SKM-1 treated with dmso at 0.1 percent for 144 hours (cell line): ENCODE measurements at regions not wholly inside any gene's neighbourhood (a gene's known extent, or its start where the extent isn't known, plus 50 kb on each side); places are given as distances from the start of the nearest gene placed in this dataset.

ENCODE experiments used
- DNase-seq: peaks from one replicate; lab custom pipeline; 2025; ENCODE audit not compliant: unreplicated experiment; lab: John Stamatoyannopoulos, UW

GRCh38 chr10:4733150-4733842, 92.7 kb upstream of the AKR1E2 start:
- no peak for DNase-seq

DNA sequence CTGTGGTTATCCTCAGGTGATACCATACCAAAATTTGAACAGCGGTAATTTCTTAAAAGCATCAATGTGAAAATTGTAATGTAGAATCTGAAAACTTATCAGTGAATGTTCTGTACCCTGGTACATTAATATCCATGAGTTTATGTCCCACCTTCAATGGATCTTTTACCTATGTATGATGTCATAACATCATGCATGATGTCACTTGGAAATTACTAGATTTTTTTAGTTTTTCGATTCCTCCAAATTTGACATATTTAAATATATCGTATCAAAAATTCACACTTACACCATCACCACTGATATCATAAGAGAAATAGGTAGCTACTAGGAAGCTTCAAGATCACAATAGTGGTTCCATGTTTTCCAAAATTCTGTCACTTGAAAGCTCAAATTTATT, 95.0 kb upstream of the AKR1E2 start:
- DNase-seq: no peak

- no peak for DNase-seq
Measured at GRCh38 chr10:4725917-4726606, 99.9 kb upstream of the AKR1E2 start.

GRCh38 chr10:4723860-4724259, 102.1 kb upstream of the AKR1E2 start:
- DNase-seq: no peak

DNA sequence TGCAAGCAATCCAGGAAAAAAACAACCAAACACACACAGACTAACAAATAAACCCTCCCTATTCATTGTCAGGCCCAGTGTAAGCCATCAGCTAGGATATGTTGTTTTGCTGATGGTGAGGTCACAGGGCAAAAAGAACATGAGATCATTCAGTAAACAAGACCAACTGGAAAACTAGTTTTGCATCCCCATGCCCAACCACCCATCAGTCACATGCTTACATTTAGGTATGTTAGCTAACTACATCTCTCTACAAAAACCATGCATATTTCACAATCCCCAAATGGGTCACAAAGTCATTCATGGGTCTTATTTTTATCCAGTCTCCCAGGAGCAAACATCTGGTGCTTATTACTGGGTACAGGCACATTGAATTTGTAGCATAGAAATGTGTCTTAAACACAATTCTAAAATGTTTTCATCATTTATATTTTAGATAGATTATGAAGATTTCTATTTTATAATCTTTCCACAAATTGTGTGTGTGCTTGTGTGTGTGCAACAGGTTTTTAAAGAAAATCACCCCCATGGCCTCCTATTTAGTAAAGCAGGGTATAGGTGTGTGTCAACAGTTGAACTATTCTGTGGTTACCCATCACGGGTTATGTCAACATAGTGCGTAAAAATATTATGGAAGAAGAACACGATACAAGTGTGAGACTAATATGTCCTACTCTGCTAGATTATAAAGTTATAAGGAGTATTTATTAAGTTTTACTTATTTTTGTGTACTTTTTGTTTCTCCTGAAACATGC, 103.8 kb upstream of the AKR1E2 start:
- no peak for DNase-seq

GRCh38 chr10:4720463-4720862, 105.5 kb upstream of the AKR1E2 start:
- no peak for DNase-seq

GRCh38 chr10:4719671-4720070, 106.3 kb upstream of the AKR1E2 start:
- DNase-seq: no peak

GRCh38 chr10:4719036-4719435, 107.0 kb upstream of the AKR1E2 start:
- no peak for DNase-seq

DNA sequence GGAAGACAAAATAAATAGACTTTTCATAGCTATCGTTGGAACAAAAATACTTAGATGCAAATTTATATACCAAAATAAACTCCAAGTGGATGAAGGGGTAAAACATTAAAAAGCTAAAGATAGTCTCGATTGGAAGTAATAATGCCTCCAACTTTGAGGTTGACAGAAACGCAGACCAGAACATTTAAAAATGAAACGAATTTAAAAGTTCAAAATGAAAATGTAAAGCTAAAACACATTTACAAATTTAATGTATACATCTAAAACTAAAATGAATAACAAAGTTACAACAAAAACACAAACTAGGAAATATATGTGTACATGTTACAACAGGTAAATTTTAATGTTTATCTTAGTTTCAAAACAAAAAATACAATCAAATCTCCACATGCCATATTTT, 107.5 kb upstream of the AKR1E2 start:
- DNase-seq: no peak

- no peak for DNase-seq
Measured at GRCh38 chr10:4717670-4718069, 108.3 kb upstream of the AKR1E2 start.

DNA sequence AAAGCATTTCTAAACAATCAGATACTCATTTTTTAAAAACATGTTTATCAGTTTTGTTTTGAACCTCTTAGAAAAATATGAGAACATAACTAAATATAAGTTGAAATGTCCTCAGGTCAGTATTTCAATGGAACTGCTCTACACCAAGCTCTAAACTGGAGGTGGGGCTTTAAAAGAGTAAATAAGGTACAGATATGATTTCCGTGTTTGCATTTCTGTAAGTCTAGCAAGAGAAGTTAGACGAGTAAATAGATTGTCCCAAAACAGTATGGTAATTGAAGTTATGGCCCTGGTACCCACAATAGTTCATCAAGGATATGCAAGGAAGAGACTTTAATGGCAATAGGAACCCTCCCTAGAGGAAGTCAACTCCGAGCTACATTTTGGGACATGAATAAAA, 115.1 kb upstream of the AKR1E2 start:
- DNase-seq: no peak

DNA sequence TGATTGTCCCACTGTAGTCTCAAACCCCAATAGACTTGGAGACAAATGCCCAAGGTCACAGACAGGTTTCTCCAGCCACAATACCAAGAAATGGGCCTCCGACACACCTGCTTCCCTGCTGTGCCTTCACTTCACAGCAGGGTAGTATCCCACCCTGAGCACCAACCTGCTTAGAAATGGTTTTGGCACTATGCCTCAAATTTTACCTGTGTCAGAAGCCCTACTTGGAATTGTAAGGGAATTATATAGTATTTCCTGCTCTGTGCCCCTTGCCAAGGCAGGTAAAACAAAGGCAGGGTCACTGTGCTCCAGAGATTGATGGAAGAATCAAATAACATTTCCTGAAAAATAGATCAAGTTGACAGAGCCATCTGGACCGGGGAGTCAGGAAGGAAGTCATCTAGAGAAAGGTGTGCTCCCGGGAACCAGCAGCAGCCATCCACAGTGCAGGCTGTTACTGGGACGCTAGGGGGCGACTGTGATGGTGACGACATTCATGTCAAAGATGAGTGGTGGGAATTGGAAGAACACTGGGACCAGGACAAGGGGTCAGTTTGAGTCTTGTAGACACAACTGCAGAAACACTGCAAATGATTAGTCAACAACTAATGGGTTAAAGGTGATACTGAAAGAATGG, 117.8 kb upstream of the AKR1E2 start:
- DNase-seq: no peak

DNA sequence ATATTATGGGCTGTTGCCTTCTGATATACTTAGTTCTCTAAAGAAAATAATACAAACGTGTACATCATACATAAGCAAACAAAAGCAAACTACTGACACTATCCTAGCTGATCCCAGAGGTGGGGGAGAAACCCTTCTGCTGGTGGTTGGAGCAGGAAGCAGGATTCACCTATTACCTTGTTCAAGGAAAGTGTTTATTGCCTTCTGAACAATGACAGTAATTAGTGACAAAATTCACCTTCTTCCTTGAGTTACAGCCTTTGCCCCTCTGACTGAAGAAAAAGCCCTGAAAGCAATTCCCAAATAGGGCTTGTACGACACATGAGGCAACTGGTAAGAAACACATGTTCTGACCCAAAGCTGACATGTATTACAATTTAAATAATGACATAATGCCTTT, 118.8 kb upstream of the AKR1E2 start:
- no peak for DNase-seq

DNA sequence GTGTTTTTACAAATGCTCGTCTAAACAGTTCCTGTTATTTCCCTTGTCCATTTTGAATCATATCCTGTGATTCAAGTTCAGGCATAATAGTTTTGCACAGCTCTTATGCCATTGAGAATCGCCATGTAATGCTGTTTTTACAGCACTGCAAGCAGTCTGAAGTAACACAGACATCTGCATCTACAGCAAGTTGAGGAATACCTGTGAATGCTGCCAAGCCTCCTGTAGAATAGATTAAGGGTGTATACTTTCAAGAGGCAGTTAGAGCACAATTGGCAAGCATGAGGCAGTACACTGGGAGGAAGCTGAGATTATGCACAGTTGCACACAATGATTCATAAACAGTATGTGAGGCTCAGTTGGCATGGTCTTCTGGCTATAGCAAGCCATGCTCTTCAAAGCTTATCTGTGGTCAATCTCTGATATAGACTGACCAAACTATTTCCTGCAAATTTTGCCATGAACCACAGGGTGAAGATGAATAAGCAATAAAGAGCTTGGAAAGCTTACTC, 121.9 kb upstream of the AKR1E2 start:
- no peak for DNase-seq

GRCh38 chr10:4701016-4701415, 125.0 kb upstream of the AKR1E2 start:
- DNase-seq: no peak

DNA sequence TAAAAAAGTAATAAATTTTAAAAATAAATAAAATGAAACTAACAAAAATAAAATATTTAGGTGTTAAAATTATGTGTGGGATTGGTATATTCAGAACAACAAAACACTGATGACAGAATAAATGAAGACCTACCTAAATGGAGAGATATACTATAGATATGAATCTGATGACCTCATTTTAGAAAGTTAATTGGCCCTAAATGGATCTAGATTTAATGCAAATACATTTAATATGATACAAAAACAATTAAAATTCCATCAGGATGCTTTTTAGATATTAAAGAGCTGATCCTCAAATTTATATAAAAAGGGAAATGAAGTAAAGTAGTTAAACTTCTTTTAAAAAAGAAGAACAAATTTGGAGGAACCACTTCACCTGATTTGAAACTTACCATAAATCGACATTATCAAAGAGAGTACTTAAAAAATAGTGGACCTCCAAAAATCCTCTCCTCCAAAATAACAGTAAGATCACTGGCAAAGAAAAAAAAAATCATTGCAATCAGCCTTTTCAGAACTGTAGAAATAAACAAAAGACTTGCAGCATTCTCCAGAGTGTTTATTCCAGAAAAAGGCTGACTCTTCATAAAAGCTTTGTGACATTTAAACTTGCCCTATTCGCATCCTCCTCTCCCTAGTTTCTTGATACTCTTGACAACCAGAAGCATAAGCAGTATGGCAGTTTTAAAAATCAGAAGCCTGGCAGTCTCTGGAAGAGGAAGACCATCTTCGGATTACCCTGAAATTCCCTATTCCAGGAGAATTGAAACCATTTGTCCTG, 125.9 kb upstream of the AKR1E2 start:
- DNase-seq: no peak

DNA sequence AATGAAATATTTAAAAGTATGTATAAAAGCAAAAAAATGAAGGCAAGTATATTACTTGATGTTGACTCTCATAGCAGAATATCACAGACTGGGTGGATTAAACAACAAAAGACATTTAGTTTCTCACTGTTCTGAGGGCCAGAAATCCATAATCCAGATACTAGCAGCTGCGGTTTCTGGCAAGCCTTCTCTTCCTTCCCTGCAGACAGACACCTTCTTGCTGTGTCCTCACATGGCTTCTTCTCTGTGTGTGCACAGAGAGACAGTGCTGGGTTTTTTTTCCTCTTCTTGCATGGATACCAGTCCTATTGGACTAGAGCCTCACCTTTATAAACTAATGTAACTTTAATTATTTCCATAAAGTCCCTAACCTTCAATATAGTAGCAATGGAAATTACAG, 127.9 kb upstream of the AKR1E2 start:
- no peak for DNase-seq

- no peak for DNase-seq
Measured at GRCh38 chr10:4696186-4696585, 129.8 kb upstream of the AKR1E2 start.

- DNase-seq: no peak
Measured at GRCh38 chr10:4693967-4694366, 132.0 kb upstream of the AKR1E2 start.

DNA sequence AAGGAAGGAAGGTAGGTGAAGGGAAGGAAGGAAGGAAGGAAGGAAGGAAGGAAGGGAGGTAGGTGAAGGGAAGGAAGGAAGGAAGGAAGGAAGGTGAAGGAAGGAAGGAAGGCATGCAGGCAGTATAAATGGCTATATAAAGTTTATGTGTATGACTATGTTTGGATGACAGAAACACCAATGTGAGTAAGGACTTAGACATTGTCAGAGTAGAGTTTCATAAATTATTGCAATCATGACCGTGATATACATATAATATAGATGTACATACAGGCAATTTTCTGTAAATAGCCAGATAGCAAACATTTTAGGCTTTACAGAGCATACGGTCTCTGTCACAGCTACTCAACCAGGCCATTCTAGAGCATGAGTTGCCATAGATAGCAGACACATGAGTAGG, 133.8 kb upstream of the AKR1E2 start:
- DNase-seq: no peak

DNA sequence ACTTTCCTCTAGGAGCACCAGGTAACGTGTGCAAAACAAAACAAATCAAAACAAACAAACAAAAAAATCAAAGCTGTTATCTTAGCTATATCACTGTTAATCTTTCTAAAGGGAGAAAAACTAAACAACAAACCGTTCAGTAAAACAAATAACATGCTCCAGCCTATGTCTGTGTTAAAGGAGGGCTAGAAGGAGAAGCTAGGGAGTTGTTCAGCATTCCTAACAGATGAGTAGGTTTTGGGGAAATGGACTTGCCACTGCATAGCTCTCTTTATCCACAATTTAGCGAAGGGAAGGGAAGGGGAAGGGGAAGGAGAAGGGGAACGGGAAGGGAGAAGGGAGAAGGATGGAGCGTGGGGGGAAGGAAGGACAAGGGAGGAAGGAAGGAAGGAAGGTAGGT, 134.2 kb upstream of the AKR1E2 start:
- no peak for DNase-seq
